WTC11 (cell line): ENCODE measurements at regions not wholly inside any gene's neighbourhood (a gene's known extent, or its start where the extent isn't known, plus 50 kb on each side); places are given as distances from the start of the nearest gene placed in this dataset.

ENCODE experiments used
- ATAC-seq: fragments of 200-7000 bp; cut with Tn5 transposase; 2 replicates; pipeline ENCODE4 v1.10.0; 2021; ENCODE audit warnings: mild to moderate bottlenecking, moderate library complexity
- CTCF ChIA-PET: fragments of 300-600 bp; sonication (Branson Sonifier 250); formaldehyde crosslinking; loops from one replicate; lab custom pipeline; 2021; ENCODE audit warnings: antibody characterized with exemption; lab: Charles Lee
- POLR2A ChIA-PET: fragments of 350-600 bp; sonication (Branson Sonifier 250); formaldehyde crosslinking; loops from one replicate; lab custom pipeline; 2021; ENCODE audit warnings: antibody characterized with exemption; lab: Charles Lee
- DNase-seq: peaks from one replicate; pipeline ENCODE4 v3.0.0; 2021; ENCODE audit warnings: low spot score
- H3K27ac Mint-ChIP-seq: 2 replicates; pipeline ENCODE4 v1.8.0; 2021; ENCODE audit warnings: mixed read lengths
- H3K27me3 Mint-ChIP-seq: 2 replicates; pipeline ENCODE4 v1.8.0; 2021; ENCODE audit warnings: low read depth, mild to moderate bottlenecking, moderate library complexity, mixed read lengths
- H3K36me3 Mint-ChIP-seq: 2 replicates; pipeline ENCODE4 v1.8.0; 2021; ENCODE audit warnings: mixed read lengths
- H3K4me1 Mint-ChIP-seq: 2 replicates; pipeline ENCODE4 v1.8.0; 2022; ENCODE audit warnings: mixed read lengths
- H3K4me3 Mint-ChIP-seq: 2 replicates; pipeline ENCODE4 v1.8.0; 2021; ENCODE audit warnings: mild to moderate bottlenecking, moderate library complexity, mixed read lengths
- H3K9me3 Mint-ChIP-seq: 2 replicates; pipeline ENCODE4 v1.8.0; 2021; ENCODE audit warnings: mixed read lengths
- ATF3 ChIP-seq: sonication (generic); formaldehyde crosslinking; conservative IDR thresholded peaks from 2 replicates; pipeline ENCODE4 v1.8.1; 2022; ENCODE audit warnings: mild to moderate bottlenecking, missing genetic modification reagents
- ELF4 ChIP-seq: sonication (generic); formaldehyde crosslinking; IDR thresholded peaks from 2 replicates; pipeline ENCODE4 v1.8.1; 2022; ENCODE audit warnings: low read depth, mild to moderate bottlenecking, moderate library complexity, missing genetic modification reagents
- ETV6 ChIP-seq: sonication (generic); formaldehyde crosslinking; IDR thresholded peaks from 2 replicates; pipeline ENCODE4 v1.8.1; 2022; ENCODE audit warnings: mild to moderate bottlenecking, missing genetic modification reagents
- HMGXB4 ChIP-seq: sonication (generic); formaldehyde crosslinking; IDR thresholded peaks from 2 replicates; pipeline ENCODE4 v1.8.1; 2023; ENCODE audit warnings: mild to moderate bottlenecking, moderate library complexity, missing genetic modification reagents
- MAX ChIP-seq: sonication (generic); formaldehyde crosslinking; IDR thresholded peaks from 2 replicates; pipeline ENCODE4 v1.8.0; 2022; ENCODE audit warnings: mild to moderate bottlenecking, missing genetic modification reagents
- MLX ChIP-seq: sonication (generic); formaldehyde crosslinking; IDR thresholded peaks from 2 replicates; pipeline ENCODE4 v1.8.1; 2023; ENCODE audit warnings: mild to moderate bottlenecking, missing genetic modification reagents, moderate library complexity
- MYBL2 ChIP-seq: sonication (generic); formaldehyde crosslinking; IDR thresholded peaks from 2 replicates; pipeline ENCODE4 v1.8.1; 2023; ENCODE audit warnings: mild to moderate bottlenecking, moderate library complexity, missing genetic modification reagents
- NFATC4 ChIP-seq: fragments of 250-450 bp; sonication (Bioruptor Pico); IDR thresholded peaks from 2 replicates; pipeline ENCODE4 v1.9.0; 2021; ENCODE audit warnings: mild to moderate bottlenecking
- NR3C1 ChIP-seq: sonication (generic); formaldehyde crosslinking; conservative IDR thresholded peaks from 2 replicates; pipeline ENCODE4 v1.8.1; 2023; ENCODE audit warnings: low read depth, mild to moderate bottlenecking, missing genetic modification reagents
- PREB ChIP-seq: sonication (generic); formaldehyde crosslinking; IDR thresholded peaks from 2 replicates; pipeline ENCODE4 v1.8.1; 2022; ENCODE audit warnings: mild to moderate bottlenecking, missing genetic modification reagents, moderate library complexity, borderline replicate concordance
- PRRX2 ChIP-seq: fragments of 250-450 bp; sonication (Bioruptor Pico); IDR thresholded peaks from 2 replicates; pipeline ENCODE4 v1.8.0; 2021; ENCODE audit warnings: mild to moderate bottlenecking
- SOX15 ChIP-seq: fragments of 250-450 bp; sonication (Bioruptor Pico); IDR thresholded peaks from 2 replicates; pipeline ENCODE4 v1.9.0; 2021; ENCODE audit warnings: mild to moderate bottlenecking
- TEAD1 ChIP-seq: sonication (generic); formaldehyde crosslinking; IDR thresholded peaks from 2 replicates; pipeline ENCODE4 v1.8.0; 2022; ENCODE audit warnings: mild to moderate bottlenecking, missing genetic modification reagents
- USF2 ChIP-seq: sonication (generic); formaldehyde crosslinking; IDR thresholded peaks from 2 replicates; pipeline ENCODE4 v1.8.1; 2023; ENCODE audit warnings: mild to moderate bottlenecking, missing genetic modification reagents, moderate library complexity
- ZBTB43 ChIP-seq: sonication (generic); formaldehyde crosslinking; IDR thresholded peaks from 2 replicates; pipeline ENCODE4 v1.8.1; 2023; ENCODE audit warnings: mild to moderate bottlenecking, missing genetic modification reagents
- ZNF219 ChIP-seq: sonication (generic); formaldehyde crosslinking; IDR thresholded peaks from 2 replicates; pipeline ENCODE4 v1.8.0; 2023; ENCODE audit warnings: missing genetic modification reagents, mild to moderate bottlenecking, borderline replicate concordance
- ZNF263 ChIP-seq: sonication (generic); formaldehyde crosslinking; IDR thresholded peaks from 2 replicates; pipeline ENCODE4 v1.8.1; 2022; ENCODE audit warnings: low read depth, mild to moderate bottlenecking, moderate library complexity, missing genetic modification reagents
- ZNF425 ChIP-seq: fragments of 250-450 bp; sonication (Bioruptor Pico); conservative IDR thresholded peaks from 2 replicates; pipeline ENCODE4 v1.9.0; 2021; ENCODE audit warnings: mild to moderate bottlenecking

GRCh38 chr2:226181909-226182308 is 617.7 kb downstream of the IRS1 start:
- Mint-ChIP-seq H3K27ac (no peak overlapping the region), H3K36me3 (peaks cover 6% of the 10 kb centered on the region), H3K9me3 (peaks cover 9% of the 10 kb centered on the region), H3K4me3 (no peak overlapping the region), H3K27me3 (no peaks in the 10 kb centered on the region), H3K4me1 (peaks cover 15% of the 10 kb centered on the region)
- POLR2A ChIA-PET: no interaction called here
- CTCF ChIA-PET: no interaction called here
- ATAC-seq: no peak
- no peak for TF ChIP-seq SOX15 (CRISPR knock-in tag)
- no peak for TF ChIP-seq ETV6 (CRISPR knock-in tag)
- no peak for TF ChIP-seq MAX (CRISPR knock-in tag)
- no peak for TF ChIP-seq NR3C1
- DNase-seq: no peak

GRCh38 chr2:226180281-226180884 is 619.2 kb downstream of the IRS1 start:
- CTCF ChIA-PET: no interaction called here
- no peaks in the 10 kb centered on the region for H3K27me3 Mint-ChIP-seq
- H3K9me3 Mint-ChIP-seq: peaks cover 9% of the 10 kb centered on the region
- no peak overlapping the region for H3K4me3 Mint-ChIP-seq
- no peak for DNase-seq
- no peak overlapping the region for H3K27ac Mint-ChIP-seq
- TF ChIP-seq ZNF263 (no peak), NFATC4 (CRISPR knock-in tag) (no peak), ELF4 (CRISPR knock-in tag) (no peak), TEAD1 (CRISPR knock-in tag) (no peak)
- peaks cover 6% of the 10 kb centered on the region for H3K36me3 Mint-ChIP-seq
- no peak for ATAC-seq
- POLR2A ChIA-PET: no interaction called here
- peaks cover 13% of the 10 kb centered on the region for H3K4me1 Mint-ChIP-seq

GRCh38 chr2:226179010-226179409 is 620.6 kb downstream of the IRS1 start:
- no peaks in the 10 kb centered on the region for H3K27me3 Mint-ChIP-seq

More at GRCh38 chr2:226179010-226179409, 620.6 kb downstream of the IRS1 start:
- POLR2A ChIA-PET: no interaction called here
- ATAC-seq (no peak), DNase-seq (no peak)
- peaks cover 6% of the 10 kb centered on the region for H3K36me3 Mint-ChIP-seq
- peaks cover 9% of the 10 kb centered on the region for H3K9me3 Mint-ChIP-seq
- H3K27ac Mint-ChIP-seq: no peak overlapping the region
- TF ChIP-seq ZNF425: no peak
- TF ChIP-seq USF2 (CRISPR knock-in tag): no peak
- no peak for TF ChIP-seq ATF3 (CRISPR knock-in tag)
- TF ChIP-seq PREB (CRISPR knock-in tag): no peak
- no peak for TF ChIP-seq MLX (CRISPR knock-in tag)
- no peak for TF ChIP-seq PRRX2 (CRISPR knock-in tag)
- no peak for TF ChIP-seq ZNF219
- no peak for TF ChIP-seq MYBL2 (CRISPR knock-in tag)
- no peak for TF ChIP-seq ETV6 (CRISPR knock-in tag)
- TF ChIP-seq TEAD1 (CRISPR knock-in tag): no peak
- no peak for TF ChIP-seq HMGXB4
- TF ChIP-seq ZBTB43 (CRISPR knock-in tag): no peak
- TF ChIP-seq, all 79 proteins: peak for 0
- H3K4me1 Mint-ChIP-seq: peaks cover 6% of the 10 kb centered on the region; the same call in 1 of the 2 replicates
- CTCF ChIA-PET: no interaction called here
- H3K4me3 Mint-ChIP-seq: no peak overlapping the region
